ENCODE measurements at regions not wholly inside any gene's neighbourhood (a gene's known extent, or its start where the extent isn't known, plus 50 kb on each side); places are given as distances from the start of the nearest gene placed in this dataset.

DNA sequence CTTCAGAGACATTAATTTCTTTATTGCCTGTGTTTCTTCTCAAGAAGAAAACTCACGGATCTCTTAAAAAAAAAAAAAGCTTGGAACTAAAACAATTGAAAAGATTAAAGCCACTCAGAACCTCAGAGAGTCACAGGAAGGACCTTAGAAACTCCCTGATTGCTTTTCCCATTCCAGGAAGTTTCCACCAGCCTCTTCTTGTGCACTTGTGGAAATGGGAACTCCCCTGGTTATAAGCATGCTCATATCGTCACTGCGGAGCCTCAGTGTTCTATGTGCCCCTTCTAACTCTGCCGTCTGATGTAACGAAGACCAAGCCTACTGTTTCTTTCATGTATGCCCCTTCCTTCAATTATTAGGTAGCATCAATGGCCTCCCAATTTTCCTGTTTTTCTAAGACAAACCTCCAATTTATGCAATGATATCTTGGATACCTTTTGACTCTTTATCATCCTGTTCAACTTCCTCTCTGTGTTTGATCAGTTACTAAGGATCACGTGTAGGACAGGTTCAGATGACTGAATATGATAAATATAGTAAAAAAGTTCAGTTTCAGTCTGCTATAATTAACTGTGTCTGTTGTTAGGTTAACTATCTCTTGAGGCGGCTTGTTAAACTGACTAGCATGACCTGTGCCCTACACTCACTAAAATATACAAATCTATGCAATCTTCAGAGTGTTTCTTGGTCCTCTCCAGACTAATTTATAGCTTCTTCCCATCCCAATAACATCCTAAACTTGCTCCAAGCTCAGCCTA lies 593.7 kb upstream of the CHAC2 start:
- Histone ChIP-seq H3K4me3 (no peak overlapping the region), H3K9me3 (ENCODE audit: insufficient read depth, low read depth) (no peaks in the 10 kb centered on the region; the same call in 1 of the 2 replicates), H3K4me1 (replicated peaks; ENCODE audit: insufficient read depth) (no peaks in the 10 kb centered on the region), H3F3A (ENCODE audit: insufficient read depth, low read depth) (no peaks in the 10 kb centered on the region), H3K79me2 (ENCODE audit: low read depth) (no peaks in the 10 kb centered on the region), H3K4me2 (no peak overlapping the region), H2AFZ (0 out of 2 replicates have a peak overlapping the region, but pooled peaks have one; percentile 18), H3K27ac (no peak overlapping the region), H3K27me3 (ENCODE audit: insufficient read depth, low read depth) (no peaks in the 10 kb centered on the region), H3K9me2 (ENCODE audit: insufficient read depth) (peaks cover 5% of the 10 kb centered on the region; the same call in 1 of the 2 replicates), H4K20me1 (ENCODE audit: insufficient read depth) (no peaks in the 10 kb centered on the region), H3K36me3 (ENCODE audit: low read depth) (no peaks in the 10 kb centered on the region)
- CTCF ChIA-PET, result no interaction called here
- no peak for TF ChIP-seq EZH2 (IDR thresholded peaks at IDR 0.05; ENCODE audit: low read depth)
- TF ChIP-seq, protein P1, sequence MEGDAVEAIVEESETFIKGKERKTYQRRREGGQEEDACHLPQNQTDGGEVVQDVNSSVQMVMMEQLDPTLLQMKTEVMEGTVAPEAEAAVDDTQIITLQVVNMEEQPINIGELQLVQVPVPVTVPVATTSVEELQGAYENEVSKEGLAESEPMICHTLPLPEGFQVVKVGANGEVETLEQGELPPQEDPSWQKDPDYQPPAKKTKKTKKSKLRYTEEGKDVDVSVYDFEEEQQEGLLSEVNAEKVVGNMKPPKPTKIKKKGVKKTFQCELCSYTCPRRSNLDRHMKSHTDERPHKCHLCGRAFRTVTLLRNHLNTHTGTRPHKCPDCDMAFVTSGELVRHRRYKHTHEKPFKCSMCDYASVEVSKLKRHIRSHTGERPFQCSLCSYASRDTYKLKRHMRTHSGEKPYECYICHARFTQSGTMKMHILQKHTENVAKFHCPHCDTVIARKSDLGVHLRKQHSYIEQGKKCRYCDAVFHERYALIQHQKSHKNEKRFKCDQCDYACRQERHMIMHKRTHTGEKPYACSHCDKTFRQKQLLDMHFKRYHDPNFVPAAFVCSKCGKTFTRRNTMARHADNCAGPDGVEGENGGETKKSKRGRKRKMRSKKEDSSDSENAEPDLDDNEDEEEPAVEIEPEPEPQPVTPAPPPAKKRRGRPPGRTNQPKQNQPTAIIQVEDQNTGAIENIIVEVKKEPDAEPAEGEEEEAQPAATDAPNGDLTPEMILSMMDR (conservative IDR thresholded peaks at IDR 0.05), result no peak
- intact Hi-C loops (cut with micrococcal nuclease; ENCODE audit: unreplicated experiment), result no loop called here
- POLR2A ChIA-PET (ENCODE audit: unreplicated experiment), result no interaction called here
- no TSS peak for BruUV-seq (replicated peaks)
- DNase-seq, result no peak

DNA sequence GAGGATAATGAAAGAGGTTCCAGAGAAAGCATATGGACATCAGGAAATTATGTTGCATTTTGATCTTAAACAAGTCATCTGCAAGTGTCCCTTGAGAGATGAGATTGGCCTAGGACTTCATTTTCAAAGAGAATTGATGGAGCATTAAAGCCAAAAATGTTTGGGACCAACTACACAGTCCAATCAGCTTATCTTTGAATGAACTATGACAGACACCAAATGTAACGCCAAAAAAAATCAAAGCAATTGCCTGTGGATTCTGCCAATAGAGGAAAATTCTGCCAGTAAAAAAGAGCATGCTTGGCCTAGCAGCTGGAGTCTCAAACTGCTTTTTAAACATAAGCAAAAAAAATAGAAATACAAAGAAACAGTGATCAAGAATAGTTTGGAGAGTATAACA lies 594.5 kb upstream of the CHAC2 start:
- Histone ChIP-seq H3K27me3 (ENCODE audit: insufficient read depth, low read depth) (no peaks in the 10 kb centered on the region), H3K4me3 (no peak overlapping the region), H3K4me2 (no peak overlapping the region), H3K79me2 (ENCODE audit: low read depth) (no peaks in the 10 kb centered on the region), H3K36me3 (ENCODE audit: low read depth) (no peaks in the 10 kb centered on the region), H3K4me1 (replicated peaks; ENCODE audit: insufficient read depth) (no peaks in the 10 kb centered on the region), H3K9me3 (ENCODE audit: insufficient read depth, low read depth) (no peaks in the 10 kb centered on the region; the same call in 1 of the 2 replicates), H3K27ac (no peak overlapping the region), H4K20me1 (ENCODE audit: insufficient read depth) (no peaks in the 10 kb centered on the region), H3F3A (ENCODE audit: insufficient read depth, low read depth) (no peaks in the 10 kb centered on the region), H3K9me2 (ENCODE audit: insufficient read depth) (peaks cover 2% of the 10 kb centered on the region; the same call in 1 of the 2 replicates), H2AFZ (no peak overlapping the region)
- ChIA-PET POLR2A (ENCODE audit: unreplicated experiment) (no interaction called here), CTCF (no interaction called here)
- TF ChIP-seq EZH2 (IDR thresholded peaks at IDR 0.05; ENCODE audit: low read depth), result no peak
- TF ChIP-seq, protein P1 (conservative IDR thresholded peaks at IDR 0.05), result no peak
- DNase-seq, result no peak
- no TSS peak for BruUV-seq (replicated peaks)
- intact Hi-C loops (cut with micrococcal nuclease; ENCODE audit: unreplicated experiment), result no loop called here

DNA sequence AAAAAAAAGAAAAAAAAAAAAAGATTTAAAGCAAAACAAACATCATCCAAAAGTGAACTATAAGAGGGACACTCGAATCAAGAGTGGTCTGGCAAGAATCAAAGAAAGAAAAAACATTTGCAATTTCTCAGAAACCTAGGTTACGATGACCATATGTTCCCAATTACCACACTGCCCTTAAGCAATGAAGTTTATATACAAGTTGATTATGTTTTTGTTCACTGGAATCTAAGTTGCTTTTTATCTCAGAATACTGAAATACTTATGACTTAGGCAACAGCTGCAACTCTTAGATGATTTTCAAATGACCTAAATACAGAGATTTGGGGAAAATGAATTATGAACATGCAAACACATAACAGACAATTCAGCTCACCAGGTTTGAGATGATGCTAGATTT lies 597.1 kb upstream of the CHAC2 start:
- Histone ChIP-seq H3K9me3 (ENCODE audit: insufficient read depth, low read depth) (no peaks in the 10 kb centered on the region; the same call in 1 of the 2 replicates), H3K27me3 (ENCODE audit: insufficient read depth, low read depth) (no peaks in the 10 kb centered on the region), H3K27ac (no peak overlapping the region), H3K36me3 (ENCODE audit: low read depth) (no peaks in the 10 kb centered on the region), H3K4me1 (replicated peaks; ENCODE audit: insufficient read depth) (no peaks in the 10 kb centered on the region), H3K4me2 (no peak overlapping the region), H2AFZ (no peak overlapping the region), H3F3A (ENCODE audit: insufficient read depth, low read depth) (no peaks in the 10 kb centered on the region), H3K79me2 (ENCODE audit: low read depth) (no peaks in the 10 kb centered on the region), H4K20me1 (ENCODE audit: insufficient read depth) (no peaks in the 10 kb centered on the region), H3K9me2 (ENCODE audit: insufficient read depth) (no peaks in the 10 kb centered on the region; the same call in 1 of the 2 replicates), H3K4me3 (no peak overlapping the region)
- TF ChIP-seq EZH2 (IDR thresholded peaks at IDR 0.05; ENCODE audit: low read depth), result no peak
- TF ChIP-seq, protein P1 (conservative IDR thresholded peaks at IDR 0.05), result no peak
- intact Hi-C loops (cut with micrococcal nuclease; ENCODE audit: unreplicated experiment), result no loop called here
- DNase-seq, result no peak
- no TSS peak for BruUV-seq (replicated peaks)
- ChIA-PET POLR2A (ENCODE audit: unreplicated experiment) (interaction anchor here (0.5 to 0.6 kb wide), 2 partner anchors 104 to 982 kb away, joined by 3 to 9 read pairs; no protein-coding TSS in a partner anchor), CTCF (no interaction called here)

All from PC-9 (cell line).